GM12878 (cell line): ENCODE measurements at regions not wholly inside any gene's neighbourhood (a gene's known extent, or its start where the extent isn't known, plus 50 kb on each side); places are given as distances from the start of the nearest gene placed in this dataset.

Experiments
- CREB1 ChIP-seq: IDR thresholded peaks from 2 replicates; pipeline ENCODE4 v1.6.1; 2012; ENCODE audit warnings: low read depth, mild to moderate bottlenecking, inconsistent platforms
- EP300 ChIP-seq, 2 experiments: fragments of 150-350 bp in 1 of 2; IDR thresholded peaks; 2 replicates each; pipeline ENCODE4 v1.6.1; 2011 to 2012; ENCODE audit warnings: low read depth in 2 of 2, low read length in 2 of 2, borderline replicate concordance in 1 of 2, improper control_type of control experiment in 1 of 2, inconsistent platforms in 1 of 2; ENCODE audit not compliant: control insufficient read depth in 1 of 2
- EZH2 ChIP-seq: IDR thresholded peaks from 2 replicates; pipeline ENCODE4 v1.6.1; 2012; ENCODE audit warnings: low read depth, mild to moderate bottlenecking, control low read depth, inconsistent platforms, low read length, borderline replicate concordance; ENCODE audit not compliant: control insufficient read depth
- HDAC6 ChIP-seq: fragments of 200-600 bp; sonication (generic); IDR thresholded peaks from one replicate; pipeline ENCODE4 v1.8.0; 2017; ENCODE audit warnings: antibody characterized with exemption; ENCODE audit not compliant: unreplicated experiment
- MYC ChIP-seq: IDR thresholded peaks from 2 replicates; pipeline ENCODE4 v1.6.1; 2011; ENCODE audit warnings: mild to moderate bottlenecking, low read length, moderate library complexity, inconsistent platforms; ENCODE audit not compliant: insufficient read depth, insufficient replicate concordance, insufficient read length, severe bottlenecking
- NFYA ChIP-seq: IDR thresholded peaks from 2 replicates; pipeline ENCODE4 v1.6.1; 2011; ENCODE audit warnings: low read depth, mild to moderate bottlenecking, low read length, improper control_type of control experiment, borderline replicate concordance
- NR2C2 ChIP-seq: IDR thresholded peaks from 2 replicates; pipeline ENCODE4 v1.6.1; 2011; ENCODE audit warnings: borderline replicate concordance, low read depth; ENCODE audit not compliant: control insufficient read depth, insufficient read length
- POLR2A ChIP-seq: IDR thresholded peaks from 2 replicates; pipeline ENCODE4 v1.6.1; 2011; ENCODE audit warnings: low read depth, mild to moderate bottlenecking, low read length
- TAF1 ChIP-seq: IDR thresholded peaks from 2 replicates; pipeline ENCODE4 v1.6.1; 2011; ENCODE audit warnings: mild to moderate bottlenecking, low read depth, low read length, borderline replicate concordance
- TCF12 ChIP-seq: IDR thresholded peaks from 2 replicates; pipeline ENCODE4 v1.6.1; 2011; ENCODE audit warnings: low read depth, mild to moderate bottlenecking, low read length
- TF ChIP-seq, protein P1 (sequence below): IDR thresholded peaks from 2 replicates; pipeline ENCODE4 v1.6.1; 2011; ENCODE audit warnings: low read depth, mild to moderate bottlenecking, low read length, moderate library complexity, borderline replicate concordance; ENCODE audit errors: extremely low read depth
- TF ChIP-seq, protein P2 (sequence below): fragments of 450-650 bp; IDR thresholded peaks from 2 replicates; pipeline ENCODE4 v1.6.1; 2018; ENCODE audit warnings: borderline replicate concordance, mild to moderate bottlenecking; ENCODE audit not compliant: partially characterized antibody
- TF ChIP-seq, protein P3 (sequence below), 3 experiments: IDR thresholded peaks in 2 of 3; conservative IDR thresholded peaks in 1 of 3; 2 replicates each; pipeline ENCODE4 v1.5.1; 2011; ENCODE audit warnings: low read depth in 3 of 3, low read length in 3 of 3, mild to moderate bottlenecking in 3 of 3, control low read depth in 2 of 3, moderate library complexity in 2 of 3, inconsistent platforms in 1 of 3, mixed read lengths in 1 of 3; ENCODE audit not compliant: control insufficient read depth in 2 of 3, insufficient read depth in 1 of 3; ENCODE audit errors: extremely low read depth in 1 of 3

DNA sequence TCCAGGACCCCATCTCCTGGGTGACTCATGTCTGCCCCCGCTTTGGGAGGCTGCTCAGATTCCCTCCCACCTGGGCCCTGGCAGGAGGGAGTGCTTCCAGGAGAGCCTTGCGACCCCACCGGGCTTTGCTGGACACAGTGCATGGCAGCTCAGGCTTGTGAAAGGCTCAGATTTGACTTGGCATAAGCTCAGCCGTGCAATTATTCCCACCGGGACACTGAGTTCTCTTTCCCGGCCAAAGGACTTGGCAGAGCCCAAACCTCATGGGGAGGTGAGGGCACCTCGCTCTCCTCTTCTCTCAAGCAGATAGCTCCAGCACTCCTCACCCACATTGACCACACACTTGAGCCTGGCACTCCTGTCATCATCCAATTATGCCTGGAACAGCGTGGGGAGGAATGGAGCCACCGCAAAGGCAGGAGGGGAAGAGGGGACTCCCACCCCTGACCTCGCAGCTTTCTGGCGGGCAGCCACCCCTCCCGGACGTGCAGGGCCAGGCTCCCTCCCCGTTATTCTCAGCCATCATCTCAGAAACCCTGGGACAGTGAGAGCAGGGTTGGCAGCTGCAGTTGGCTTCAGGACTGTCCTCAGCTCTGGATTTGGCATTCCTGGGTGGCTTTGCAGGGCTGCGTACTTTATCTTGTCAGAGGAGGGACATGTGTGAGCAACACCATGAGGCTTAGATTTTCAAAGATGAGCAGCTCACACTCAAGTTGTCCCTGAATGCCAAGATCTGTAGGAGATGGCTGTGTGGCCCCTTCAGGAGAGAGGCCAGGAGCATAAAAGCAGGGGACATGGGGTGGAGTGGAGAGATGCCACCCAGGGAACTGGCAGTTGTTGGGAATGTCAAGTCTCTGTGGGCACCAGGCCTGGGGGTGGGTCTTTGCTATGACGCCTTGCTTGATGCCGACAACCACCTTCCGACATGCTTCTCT, 306.2 kb downstream of the TEX29 start:
- TF ChIP-seq MYC, result no peak
- TF ChIP-seq, protein P1, sequence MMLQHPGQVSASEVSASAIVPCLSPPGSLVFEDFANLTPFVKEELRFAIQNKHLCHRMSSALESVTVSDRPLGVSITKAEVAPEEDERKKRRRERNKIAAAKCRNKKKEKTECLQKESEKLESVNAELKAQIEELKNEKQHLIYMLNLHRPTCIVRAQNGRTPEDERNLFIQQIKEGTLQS, result no peak
- no peak for TF ChIP-seq CREB1
- TF ChIP-seq, protein P2, sequence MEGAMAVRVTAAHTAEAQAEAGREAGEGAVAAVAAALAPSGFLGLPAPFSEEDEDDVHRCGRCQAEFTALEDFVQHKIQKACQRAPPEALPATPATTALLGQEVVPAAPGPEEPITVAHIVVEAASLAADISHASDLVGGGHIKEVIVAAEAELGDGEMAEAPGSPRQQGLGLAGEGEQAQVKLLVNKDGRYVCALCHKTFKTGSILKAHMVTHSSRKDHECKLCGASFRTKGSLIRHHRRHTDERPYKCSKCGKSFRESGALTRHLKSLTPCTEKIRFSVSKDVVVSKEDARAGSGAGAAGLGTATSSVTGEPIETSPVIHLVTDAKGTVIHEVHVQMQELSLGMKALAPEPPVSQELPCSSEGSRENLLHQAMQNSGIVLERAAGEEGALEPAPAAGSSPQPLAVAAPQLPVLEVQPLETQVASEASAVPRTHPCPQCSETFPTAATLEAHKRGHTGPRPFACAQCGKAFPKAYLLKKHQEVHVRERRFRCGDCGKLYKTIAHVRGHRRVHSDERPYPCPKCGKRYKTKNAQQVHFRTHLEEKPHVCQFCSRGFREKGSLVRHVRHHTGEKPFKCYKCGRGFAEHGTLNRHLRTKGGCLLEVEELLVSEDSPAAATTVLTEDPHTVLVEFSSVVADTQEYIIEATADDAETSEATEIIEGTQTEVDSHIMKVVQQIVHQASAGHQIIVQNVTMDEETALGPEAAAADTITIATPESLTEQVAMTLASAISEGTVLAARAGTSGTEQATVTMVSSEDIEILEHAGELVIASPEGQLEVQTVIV, result no peak
- TF ChIP-seq, protein P3, sequence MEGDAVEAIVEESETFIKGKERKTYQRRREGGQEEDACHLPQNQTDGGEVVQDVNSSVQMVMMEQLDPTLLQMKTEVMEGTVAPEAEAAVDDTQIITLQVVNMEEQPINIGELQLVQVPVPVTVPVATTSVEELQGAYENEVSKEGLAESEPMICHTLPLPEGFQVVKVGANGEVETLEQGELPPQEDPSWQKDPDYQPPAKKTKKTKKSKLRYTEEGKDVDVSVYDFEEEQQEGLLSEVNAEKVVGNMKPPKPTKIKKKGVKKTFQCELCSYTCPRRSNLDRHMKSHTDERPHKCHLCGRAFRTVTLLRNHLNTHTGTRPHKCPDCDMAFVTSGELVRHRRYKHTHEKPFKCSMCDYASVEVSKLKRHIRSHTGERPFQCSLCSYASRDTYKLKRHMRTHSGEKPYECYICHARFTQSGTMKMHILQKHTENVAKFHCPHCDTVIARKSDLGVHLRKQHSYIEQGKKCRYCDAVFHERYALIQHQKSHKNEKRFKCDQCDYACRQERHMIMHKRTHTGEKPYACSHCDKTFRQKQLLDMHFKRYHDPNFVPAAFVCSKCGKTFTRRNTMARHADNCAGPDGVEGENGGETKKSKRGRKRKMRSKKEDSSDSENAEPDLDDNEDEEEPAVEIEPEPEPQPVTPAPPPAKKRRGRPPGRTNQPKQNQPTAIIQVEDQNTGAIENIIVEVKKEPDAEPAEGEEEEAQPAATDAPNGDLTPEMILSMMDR (IDR thresholded peaks at IDR 0.05 in 2 of 3, conservative IDR thresholded peaks at IDR 0.05 in 1 of 3; ENCODE audit: control insufficient read depth in 2 of 3, extremely low read depth in 1 of 3, insufficient read depth in 1 of 3, low read depth in 3 of 3, low read length in 3 of 3), result no peak
- no peak for TF ChIP-seq HDAC6
- no peak for TF ChIP-seq TCF12
- TF ChIP-seq POLR2A, result no peak
- no peak for TF ChIP-seq TAF1
- no peak for TF ChIP-seq NFYA
- TF ChIP-seq EP300 (IDR thresholded peaks at IDR 0.05; ENCODE audit: borderline replicate concordance in 1 of 2, control insufficient read depth in 1 of 2, low read depth in 2 of 2, low read length in 2 of 2), result no peak
- TF ChIP-seq NR2C2, result no peak
- no peak for TF ChIP-seq EZH2
